Caco-2 (cell line): ENCODE measurements at regions not wholly inside any gene's neighbourhood (a gene's known extent, or its start where the extent isn't known, plus 50 kb on each side); places are given as distances from the start of the nearest gene placed in this dataset.

Experiments
- BruUV-seq: library from RNA; stranded (reverse); fragments of 400-500 nt; replicated peaks from 2 replicates; lab custom pipeline; 2021; lab: Mats Ljungman, UMichigan
- CTCF ChIA-PET: fragments of 300-600 bp; sonication (Branson Sonifier 250); formaldehyde crosslinking; loops from one replicate; lab custom pipeline; 2022; ENCODE audit warnings: antibody characterized with exemption; lab: Charles Lee
- POLR2A ChIA-PET: fragments of 300-600 bp; sonication (Branson Sonifier 250); formaldehyde crosslinking; loops from one replicate; lab custom pipeline; 2022; ENCODE audit warnings: antibody characterized with exemption; lab: Charles Lee
- DNase-seq, 2 experiments: peaks; one replicate each; pipeline versions ENCODE4 v3.0.0 to v3.0.0-alpha.2; 2020 to 2022
- H3K27me3 ChIP-seq: replicated peaks from 2 replicates; pipeline ENCODE4 v1.6.0; 2011; ENCODE audit warnings: low read length; ENCODE audit not compliant: control insufficient read depth, insufficient read depth
- H3K36me3 ChIP-seq: 2 replicates; pipeline ENCODE4 v1.5.1; 2011; ENCODE audit warnings: low read length; ENCODE audit not compliant: control insufficient read depth, insufficient read depth
- H3K4me1 ChIP-seq: fragments of 250-450 bp; sonication (Bioruptor Pico); 2 replicates; pipeline ENCODE4 v1.5.1; 2020; ENCODE audit warnings: mild to moderate bottlenecking
- H3K4me3 ChIP-seq: 2 replicates; pipeline ENCODE4 v1.5.1; 2011; ENCODE audit warnings: low read depth, mild to moderate bottlenecking, control low read depth, low read length
- H3K9me3 ChIP-seq: fragments of 250-450 bp; sonication (Bioruptor Pico); 2 replicates; pipeline ENCODE4 v1.5.1; 2020; ENCODE audit warnings: mild to moderate bottlenecking, moderate library complexity
- H3K27ac Mint-ChIP-seq: one replicate; pipeline ENCODE4 v1.8.0; 2022; ENCODE audit warnings: mixed read lengths; ENCODE audit not compliant: unreplicated experiment
- H3K27me3 Mint-ChIP-seq: one replicate; pipeline ENCODE4 v1.8.0; 2022; ENCODE audit warnings: mixed read lengths; ENCODE audit not compliant: insufficient read depth, unreplicated experiment
- H3K36me3 Mint-ChIP-seq: one replicate; pipeline ENCODE4 v1.8.0; 2022; ENCODE audit warnings: mild to moderate bottlenecking, mixed read lengths; ENCODE audit not compliant: insufficient read depth, unreplicated experiment
- H3K4me1 Mint-ChIP-seq: one replicate; pipeline ENCODE4 v1.8.0; 2022; ENCODE audit warnings: low read depth, mixed read lengths; ENCODE audit not compliant: unreplicated experiment
- H3K4me3 Mint-ChIP-seq: one replicate; pipeline ENCODE4 v1.8.0; 2022; ENCODE audit warnings: mild to moderate bottlenecking, moderate library complexity, mixed read lengths; ENCODE audit not compliant: unreplicated experiment
- H3K9me3 Mint-ChIP-seq: one replicate; pipeline ENCODE4 v1.8.0; 2022; ENCODE audit warnings: mixed read lengths; ENCODE audit not compliant: unreplicated experiment
- intact Hi-C: fragments of 100-400 bp; cut with micrococcal nuclease; formaldehyde crosslinking; loops from one replicate; pipeline ENCODE4 v1.10.0; 2022; ENCODE audit not compliant: unreplicated experiment
- TF ChIP-seq, protein P1 (sequence below), 2 experiments: fragments of 200-600 bp in 1 of 2; IDR thresholded peaks; 1 replicate in 1 of 2; 2 replicates in 1 of 2; pipeline versions ENCODE4 v1.5.1 to v1.8.0; 2011 to 2022; ENCODE audit warnings: antibody characterized with exemption in 1 of 2, control low read depth in 1 of 2, inconsistent platforms in 1 of 2, low read depth in 1 of 2, low read length in 1 of 2, mild to moderate bottlenecking in 1 of 2, moderate library complexity in 1 of 2; ENCODE audit not compliant: insufficient read depth in 1 of 2, severe bottlenecking in 1 of 2, unreplicated experiment in 1 of 2

- TF ChIP-seq, protein P1, sequence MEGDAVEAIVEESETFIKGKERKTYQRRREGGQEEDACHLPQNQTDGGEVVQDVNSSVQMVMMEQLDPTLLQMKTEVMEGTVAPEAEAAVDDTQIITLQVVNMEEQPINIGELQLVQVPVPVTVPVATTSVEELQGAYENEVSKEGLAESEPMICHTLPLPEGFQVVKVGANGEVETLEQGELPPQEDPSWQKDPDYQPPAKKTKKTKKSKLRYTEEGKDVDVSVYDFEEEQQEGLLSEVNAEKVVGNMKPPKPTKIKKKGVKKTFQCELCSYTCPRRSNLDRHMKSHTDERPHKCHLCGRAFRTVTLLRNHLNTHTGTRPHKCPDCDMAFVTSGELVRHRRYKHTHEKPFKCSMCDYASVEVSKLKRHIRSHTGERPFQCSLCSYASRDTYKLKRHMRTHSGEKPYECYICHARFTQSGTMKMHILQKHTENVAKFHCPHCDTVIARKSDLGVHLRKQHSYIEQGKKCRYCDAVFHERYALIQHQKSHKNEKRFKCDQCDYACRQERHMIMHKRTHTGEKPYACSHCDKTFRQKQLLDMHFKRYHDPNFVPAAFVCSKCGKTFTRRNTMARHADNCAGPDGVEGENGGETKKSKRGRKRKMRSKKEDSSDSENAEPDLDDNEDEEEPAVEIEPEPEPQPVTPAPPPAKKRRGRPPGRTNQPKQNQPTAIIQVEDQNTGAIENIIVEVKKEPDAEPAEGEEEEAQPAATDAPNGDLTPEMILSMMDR (IDR thresholded peaks at IDR 0.05; ENCODE audit: insufficient read depth in 1 of 2, low read depth in 1 of 2, low read length in 1 of 2, severe bottlenecking in 1 of 2, unreplicated experiment in 1 of 2) = no peak
- BruUV-seq = no TSS peak
- Mint-ChIP-seq H3K27me3 (peaks cover 15% of the 10 kb centered on the region), H3K36me3 (no peaks in the 10 kb centered on the region), H3K27ac (no peak overlapping the region), H3K4me1 (no peaks in the 10 kb centered on the region), H3K9me3 (no peaks in the 10 kb centered on the region), H3K4me3 (no peak overlapping the region)
- CTCF ChIA-PET = no interaction called here
- no peak for DNase-seq
- POLR2A ChIA-PET = no interaction called here
- intact Hi-C loops = no loop called here
- Histone ChIP-seq H3K4me1 (no peaks in the 10 kb centered on the region), H3K36me3 (no peaks in the 10 kb centered on the region), H3K4me3 (no peak overlapping the region), H3K9me3 (no peaks in the 10 kb centered on the region), H3K27me3 (no peaks in the 10 kb centered on the region)
Measured at GRCh38 chr15:79515300-79516027, 83.3 kb downstream of the MINAR1 start.

DNA sequence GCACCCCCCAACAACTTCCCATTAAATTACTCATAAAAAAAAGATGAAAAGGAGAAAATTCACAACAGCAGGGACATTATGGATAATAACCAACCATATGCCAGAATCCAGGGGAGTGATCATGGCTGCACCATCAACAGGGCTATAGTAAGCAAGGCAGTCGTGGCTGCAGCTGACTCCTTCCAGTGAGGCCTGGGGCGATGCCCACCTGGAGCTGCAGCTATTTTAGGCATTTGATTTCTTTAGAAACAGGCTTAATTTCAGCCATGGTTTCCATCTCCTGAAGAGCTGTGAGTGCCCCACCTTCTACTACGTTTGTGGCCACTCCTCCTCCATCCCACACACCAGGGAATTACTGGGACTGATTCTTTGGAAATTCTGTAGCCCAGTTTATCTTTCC lies 84.0 kb downstream of the MINAR1 start:
- no TSS peak for BruUV-seq
- no peak for DNase-seq
- Mint-ChIP-seq H3K27ac (no peak overlapping the region), H3K9me3 (no peaks in the 10 kb centered on the region), H3K27me3 (peaks cover 19% of the 10 kb centered on the region), H3K4me1 (no peaks in the 10 kb centered on the region), H3K4me3 (no peak overlapping the region), H3K36me3 (no peaks in the 10 kb centered on the region)
- TF ChIP-seq, protein P1 (IDR thresholded peaks at IDR 0.05; ENCODE audit: insufficient read depth in 1 of 2, low read depth in 1 of 2, low read length in 1 of 2, severe bottlenecking in 1 of 2, unreplicated experiment in 1 of 2) = no peak
- Histone ChIP-seq H3K27me3 (no peaks in the 10 kb centered on the region), H3K9me3 (no peaks in the 10 kb centered on the region), H3K4me1 (no peaks in the 10 kb centered on the region), H3K36me3 (no peaks in the 10 kb centered on the region), H3K4me3 (no peak overlapping the region)
- ChIA-PET POLR2A (no interaction called here), CTCF (no interaction called here)
- intact Hi-C loops = no loop called here

GRCh38 chr15:79516646-79517045 lies 84.5 kb downstream of the MINAR1 start:
- TF ChIP-seq, protein P1 (IDR thresholded peaks at IDR 0.05; ENCODE audit: insufficient read depth in 1 of 2, low read depth in 1 of 2, low read length in 1 of 2, severe bottlenecking in 1 of 2, unreplicated experiment in 1 of 2) = no peak
- CTCF ChIA-PET = no interaction called here
- intact Hi-C loops = no loop called here

More at GRCh38 chr15:79516646-79517045, 84.5 kb downstream of the MINAR1 start:
- H3K36me3 Mint-ChIP-seq = no peaks in the 10 kb centered on the region
- no peak for DNase-seq
- H3K9me3 ChIP-seq = no peaks in the 10 kb centered on the region
- H3K27ac Mint-ChIP-seq = no peak overlapping the region
- H3K27me3 ChIP-seq = no peaks in the 10 kb centered on the region
- H3K4me3 ChIP-seq = no peak overlapping the region
- no peaks in the 10 kb centered on the region for H3K36me3 ChIP-seq
- POLR2A ChIA-PET = no interaction called here
- H3K4me1 Mint-ChIP-seq = no peaks in the 10 kb centered on the region
- H3K9me3 Mint-ChIP-seq = no peaks in the 10 kb centered on the region
- H3K27me3 Mint-ChIP-seq = peaks cover 21% of the 10 kb centered on the region
- BruUV-seq = no TSS peak
- H3K4me3 Mint-ChIP-seq = no peak overlapping the region
- H3K4me1 ChIP-seq = no peaks in the 10 kb centered on the region
